IgD-negative memory B cell (primary cell): ENCODE measurements at regions not wholly inside any gene's neighbourhood (a gene's known extent, or its start where the extent isn't known, plus 50 kb on each side); places are given as distances from the start of the nearest gene placed in this dataset.
A peak's percentile ranks its signal among the peaks of the same experiment; 100 is the strongest.

ENCODE experiments used
- H3K27ac Mint-ChIP-seq, 3 donors: one replicate each; pipeline ENCODE4 v1.8.0; 2020 to 2022; ENCODE audit warnings: mild to moderate bottlenecking in 3 of 3, mixed read lengths in 3 of 3, moderate library complexity in 1 of 3
- H3K27me3 Mint-ChIP-seq: one replicate; pipeline ENCODE4 v1.8.0; 2021; ENCODE audit warnings: mixed read lengths
- H3K36me3 Mint-ChIP-seq: one replicate; pipeline ENCODE4 v1.8.0; 2020; ENCODE audit warnings: mild to moderate bottlenecking, mixed read lengths
- H3K4me1 Mint-ChIP-seq, 3 donors: one replicate each; pipeline ENCODE4 v1.8.0; 2020 to 2022; ENCODE audit warnings: mixed read lengths in 3 of 3, mild to moderate bottlenecking in 1 of 3
- H3K4me3 Mint-ChIP-seq, 4 donors: one replicate each; pipeline ENCODE4 v1.8.0; 2020 to 2022; ENCODE audit warnings: mild to moderate bottlenecking in 4 of 4, mixed read lengths in 4 of 4, moderate library complexity in 3 of 4
- H3K9me3 Mint-ChIP-seq, 3 donors: one replicate each; pipeline ENCODE4 v1.8.0; 2020 to 2021; ENCODE audit warnings: mixed read lengths in 3 of 3, mild to moderate bottlenecking in 1 of 3

DNA sequence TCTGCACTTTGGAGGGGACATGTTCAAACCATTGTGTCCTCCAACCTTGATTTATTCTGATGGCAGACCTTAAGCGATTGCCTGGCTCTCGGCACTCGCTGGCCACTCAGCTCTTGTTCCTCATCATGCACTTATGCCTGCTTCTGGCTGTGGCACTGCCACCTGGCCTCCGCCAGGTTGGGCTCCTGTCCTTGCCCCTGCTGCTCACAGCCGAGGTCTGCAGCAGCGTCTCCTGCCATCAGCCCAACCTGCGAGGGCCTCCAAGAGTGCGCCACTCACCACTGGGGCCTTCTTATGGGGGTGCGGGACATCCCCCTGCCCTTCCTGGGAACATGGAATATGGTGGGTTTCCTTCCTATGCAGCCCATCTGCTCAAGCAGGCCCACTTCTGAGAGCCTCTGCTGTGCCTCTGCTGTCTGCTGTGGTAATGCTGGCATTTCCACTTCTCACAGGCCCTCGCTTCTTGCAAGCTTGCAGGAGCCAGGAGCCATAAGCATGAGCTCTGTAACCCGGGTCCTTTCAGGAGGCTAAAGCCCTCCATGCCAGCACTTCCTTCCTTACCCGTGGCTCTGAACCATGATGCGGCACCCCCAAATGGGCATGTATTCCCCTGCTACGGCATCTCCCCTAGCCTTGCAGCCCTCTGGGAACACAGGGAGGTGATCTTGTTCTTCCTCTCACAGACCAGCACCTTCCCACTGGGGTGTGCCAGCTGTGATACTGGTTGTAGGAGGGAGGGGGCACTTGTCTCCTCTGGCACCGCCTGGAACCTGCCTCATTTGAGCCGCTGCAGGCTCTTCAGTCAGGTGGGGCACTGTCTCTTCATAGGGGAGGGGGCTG is 58.6 kb upstream of the HS6ST1 start:
- Mint-ChIP-seq H3K4me1 (peaks cover 0 to 2% (median 0%) of the 10 kb centered on the region in 3 donors), H3K9me3 (no peaks in the 10 kb centered on the region), H3K27ac (no peak overlapping the region), H3K4me3 (no peak overlapping the region), H3K36me3 (no peaks in the 10 kb centered on the region), H3K27me3 (peaks cover 2% of the 10 kb centered on the region)

DNA sequence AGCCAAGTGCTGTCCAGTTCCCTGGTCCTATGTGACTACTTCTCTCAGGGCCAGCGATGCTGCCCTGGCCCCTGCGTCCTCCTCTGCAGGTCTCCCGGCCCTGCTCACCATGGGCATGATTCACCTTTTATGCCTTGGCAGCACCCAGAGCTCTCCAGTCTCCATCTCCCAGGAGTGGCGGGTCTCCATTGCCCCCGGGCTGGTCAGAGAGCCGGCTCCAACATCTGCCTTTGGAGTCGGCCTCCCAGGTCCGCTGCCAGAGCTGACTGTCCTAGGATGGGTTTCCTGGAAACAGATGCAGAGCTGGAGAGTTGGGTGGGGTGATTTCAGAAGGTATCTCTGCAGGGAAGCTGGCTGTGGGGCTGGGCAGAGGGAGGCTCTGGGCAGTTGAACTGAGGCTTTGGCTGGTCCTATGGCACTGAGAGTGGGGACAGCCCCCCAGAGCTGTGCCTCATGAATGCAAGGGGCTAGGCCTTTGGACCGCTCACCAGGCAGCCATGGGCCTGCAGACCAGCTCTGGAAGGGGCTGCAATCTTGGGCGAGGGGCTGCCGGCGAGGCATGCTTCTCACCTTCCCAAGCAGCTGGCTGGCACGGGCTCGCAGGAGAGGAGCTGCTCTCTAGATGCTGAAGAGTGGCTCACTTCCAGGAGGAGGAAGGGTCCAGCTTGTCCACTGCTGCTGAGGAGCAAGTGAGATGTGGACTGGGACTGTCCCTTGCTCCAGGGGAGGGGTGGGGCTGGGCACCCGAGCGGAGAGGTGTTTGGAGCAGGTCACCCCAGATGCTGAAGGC is 59.8 kb upstream of the HS6ST1 start:
- H3K9me3 Mint-ChIP-seq: no peaks in the 10 kb centered on the region
- H3K36me3 Mint-ChIP-seq: no peaks in the 10 kb centered on the region
- H3K4me3 Mint-ChIP-seq: peak overlapping the region in 1 of 4 donors; percentile 60
- H3K27ac Mint-ChIP-seq: no peak overlapping the region
- no peaks in the 10 kb centered on the region for H3K27me3 Mint-ChIP-seq
- no peaks in the 10 kb centered on the region for H3K4me1 Mint-ChIP-seq

DNA sequence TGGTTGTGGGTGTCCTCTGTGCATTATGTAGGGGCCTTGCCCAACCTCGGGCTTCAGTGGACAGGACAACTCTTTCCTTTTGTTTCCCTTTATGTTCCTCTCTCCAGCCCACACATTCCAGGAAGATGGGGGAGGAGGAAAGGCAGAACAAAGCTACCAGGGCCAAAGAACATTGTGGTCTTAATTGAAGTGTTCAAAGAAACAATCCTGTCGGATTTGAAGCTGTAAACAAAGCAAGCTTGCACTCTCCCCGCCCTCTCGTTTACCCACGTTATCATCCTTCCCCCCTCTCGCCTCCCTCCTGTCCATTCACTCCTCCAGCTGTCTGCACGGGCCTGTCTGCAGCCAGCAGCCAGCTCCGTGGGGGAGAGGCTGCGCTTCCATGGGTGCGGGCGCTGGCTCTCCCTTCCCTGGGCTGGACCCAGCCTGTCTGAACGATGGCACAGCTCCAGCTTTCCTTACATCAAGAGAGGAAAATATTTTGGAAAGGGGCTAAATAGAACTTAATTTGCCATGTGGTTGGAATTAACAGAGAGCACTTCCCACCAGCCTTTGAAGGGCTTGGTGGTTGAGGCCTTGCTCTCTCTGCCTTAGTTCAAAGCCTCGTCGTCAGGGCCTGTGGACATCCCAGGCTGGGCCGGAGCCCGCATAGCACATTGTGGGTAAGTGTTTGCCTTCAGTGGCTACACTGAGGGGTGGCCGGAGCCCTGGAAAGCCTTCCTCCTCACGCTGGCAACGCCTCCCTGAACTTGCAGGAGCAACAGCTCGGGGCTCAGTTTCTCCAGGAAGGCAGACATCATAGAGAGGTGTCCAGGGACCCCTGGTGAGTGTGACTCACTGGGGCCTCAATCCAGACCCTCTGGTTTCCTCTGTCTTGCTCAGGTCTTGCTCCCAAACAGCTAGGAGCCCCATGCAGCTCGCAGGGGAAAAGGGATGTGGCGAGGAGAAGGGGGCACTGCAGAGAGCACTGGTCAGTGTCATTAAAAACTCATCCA is 60.6 kb upstream of the HS6ST1 start:
- Mint-ChIP-seq H3K4me3 (no peak overlapping the region), H3K9me3 (no peaks in the 10 kb centered on the region), H3K27me3 (no peaks in the 10 kb centered on the region), H3K36me3 (no peaks in the 10 kb centered on the region), H3K27ac (no peak overlapping the region), H3K4me1 (no peaks in the 10 kb centered on the region)

DNA sequence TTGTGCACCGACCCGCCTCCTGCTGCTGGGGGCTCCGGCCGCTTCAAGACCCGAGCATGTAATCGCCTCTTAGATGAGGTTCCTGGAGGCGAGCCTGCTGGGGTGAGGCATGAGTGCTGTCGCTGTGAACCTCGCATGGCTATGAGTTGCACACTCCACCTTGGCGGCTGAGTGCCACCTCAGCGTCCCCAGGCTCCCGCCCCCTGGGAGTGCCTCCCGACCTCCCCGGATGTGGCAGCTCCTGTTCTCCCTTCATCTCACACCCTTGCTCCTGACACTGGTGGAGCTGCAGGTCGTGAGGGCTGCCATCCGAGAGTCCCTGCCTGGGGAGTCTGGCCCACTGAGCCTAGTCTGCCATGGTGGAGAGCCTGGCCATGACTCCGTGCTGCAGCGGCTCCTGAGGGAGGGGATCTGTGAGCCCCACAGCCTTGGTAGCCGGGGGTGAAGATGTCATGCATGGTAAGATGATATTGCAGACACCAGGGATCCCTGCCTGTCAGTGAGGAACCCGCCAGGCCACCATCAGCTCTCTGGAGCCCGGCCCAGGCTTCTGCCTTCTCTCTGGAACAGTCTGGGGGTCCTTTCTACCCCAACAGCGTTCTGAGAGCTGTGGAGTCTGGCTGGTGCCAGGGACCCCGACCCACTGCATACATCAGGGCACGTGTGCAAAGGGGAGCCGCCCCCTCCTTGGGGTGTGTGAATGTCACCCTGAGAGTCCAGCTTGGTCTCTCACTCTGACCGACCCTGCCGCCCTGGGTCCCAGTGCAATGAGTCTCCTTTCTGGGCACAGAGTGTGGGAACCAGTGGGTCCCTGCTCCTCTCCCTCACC is 61.6 kb upstream of the HS6ST1 start:
- H3K4me1 Mint-ChIP-seq: no peaks in the 10 kb centered on the region
- H3K9me3 Mint-ChIP-seq: no peaks in the 10 kb centered on the region
- no peak overlapping the region for H3K4me3 Mint-ChIP-seq
- H3K36me3 Mint-ChIP-seq: no peaks in the 10 kb centered on the region
- no peaks in the 10 kb centered on the region for H3K27me3 Mint-ChIP-seq
- no peak overlapping the region for H3K27ac Mint-ChIP-seq

DNA sequence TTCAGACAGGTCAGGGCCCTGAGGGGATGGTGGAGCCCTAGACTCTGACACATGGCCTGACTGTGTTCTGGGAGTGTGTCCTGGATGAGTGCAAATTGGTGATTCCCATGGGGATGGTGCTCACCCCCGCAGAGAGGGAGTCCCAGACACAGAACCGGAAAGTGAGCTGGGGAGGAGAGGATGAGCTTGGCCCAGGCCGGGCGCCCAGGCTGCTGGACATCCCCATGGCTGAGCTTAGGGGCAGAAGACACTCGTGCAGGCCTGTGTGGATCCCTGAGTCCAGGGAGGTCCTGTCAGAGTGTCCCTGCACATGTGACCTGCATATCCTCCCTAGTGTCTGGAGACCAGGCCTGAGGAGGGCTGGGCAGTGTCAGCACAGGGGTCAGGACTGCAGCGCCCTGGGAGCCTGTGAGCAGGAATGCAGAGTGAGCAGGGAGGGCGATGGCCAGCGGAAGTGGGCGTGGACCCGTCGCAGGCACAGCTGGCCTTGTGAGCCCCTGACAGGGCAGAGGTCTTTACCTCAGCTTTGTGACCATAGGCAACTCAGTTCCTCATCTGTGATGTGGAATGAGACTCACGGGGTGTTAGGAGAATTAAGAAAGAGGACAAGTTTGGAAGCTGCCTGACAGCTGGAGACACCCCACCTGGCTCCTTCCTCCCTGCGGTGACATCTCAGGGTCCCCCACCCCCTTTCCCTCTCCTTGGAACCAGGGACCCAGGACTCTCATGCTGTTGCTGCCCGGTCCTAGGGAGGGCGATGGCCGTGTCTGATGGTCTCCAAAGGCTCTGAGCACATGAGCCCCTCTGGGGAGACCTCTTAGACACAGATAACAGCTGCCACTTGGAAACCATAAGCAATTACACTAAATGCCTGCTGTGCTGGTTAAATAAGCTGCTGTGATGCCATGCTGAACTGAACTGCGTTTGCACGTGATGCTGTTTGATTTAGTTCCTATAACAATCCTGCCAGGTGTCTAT is 62.6 kb upstream of the HS6ST1 start:
- H3K9me3 Mint-ChIP-seq: no peaks in the 10 kb centered on the region
- H3K36me3 Mint-ChIP-seq: no peaks in the 10 kb centered on the region
- no peak overlapping the region for H3K27ac Mint-ChIP-seq
- H3K27me3 Mint-ChIP-seq: no peaks in the 10 kb centered on the region
- H3K4me1 Mint-ChIP-seq: no peaks in the 10 kb centered on the region
- H3K4me3 Mint-ChIP-seq: no peak overlapping the region

DNA sequence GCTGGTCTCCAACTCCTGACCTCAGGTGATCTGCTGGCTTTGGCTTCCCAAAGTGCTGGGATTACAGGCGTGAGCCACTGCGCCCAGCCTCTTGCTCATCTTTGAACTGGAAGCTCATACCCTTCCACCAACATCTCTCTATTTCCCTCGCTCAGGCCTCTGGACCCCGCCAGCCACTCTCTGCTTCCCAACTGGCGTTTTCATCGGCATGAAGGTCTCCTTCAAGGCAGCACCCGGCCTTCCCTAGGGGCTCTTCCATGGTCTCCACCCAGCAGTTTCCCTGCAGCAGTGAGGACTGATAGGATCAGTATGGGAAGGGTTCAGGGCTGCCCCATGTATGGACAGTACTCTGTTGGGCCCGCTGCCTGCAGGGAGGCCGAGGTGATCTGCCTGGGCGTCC is 65.8 kb upstream of the HS6ST1 start:
- H3K36me3 Mint-ChIP-seq: peaks cover 1% of the 10 kb centered on the region
- no peaks in the 10 kb centered on the region for H3K4me1 Mint-ChIP-seq
- no peaks in the 10 kb centered on the region for H3K27me3 Mint-ChIP-seq
- H3K9me3 Mint-ChIP-seq: no peaks in the 10 kb centered on the region
- no peak overlapping the region for H3K27ac Mint-ChIP-seq
- no peak overlapping the region for H3K4me3 Mint-ChIP-seq

DNA sequence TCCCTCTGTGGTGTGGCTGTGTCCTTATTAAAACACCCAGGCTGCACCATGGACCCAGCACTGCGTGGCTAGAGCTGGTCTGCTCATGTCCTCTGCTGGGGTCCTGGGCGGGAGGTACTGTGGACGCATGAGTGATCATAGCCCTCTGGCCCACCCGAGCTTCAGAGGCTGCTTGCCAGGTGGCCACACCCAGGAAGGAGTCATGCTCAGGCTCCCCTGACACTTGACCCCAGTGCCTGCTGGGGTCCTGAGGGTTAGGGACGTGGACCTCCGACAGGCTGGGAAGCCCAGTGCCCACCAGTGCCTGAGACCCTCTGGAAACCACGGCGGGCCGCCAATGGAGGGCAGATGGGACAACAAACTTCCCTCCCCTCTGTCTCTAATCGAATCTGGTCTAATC is 66.3 kb upstream of the HS6ST1 start:
- H3K27me3 Mint-ChIP-seq: no peaks in the 10 kb centered on the region
- no peak overlapping the region for H3K4me3 Mint-ChIP-seq
- no peaks in the 10 kb centered on the region for H3K4me1 Mint-ChIP-seq
- H3K9me3 Mint-ChIP-seq: no peaks in the 10 kb centered on the region
- H3K27ac Mint-ChIP-seq: no peak overlapping the region
- H3K36me3 Mint-ChIP-seq: peaks cover 1% of the 10 kb centered on the region

DNA sequence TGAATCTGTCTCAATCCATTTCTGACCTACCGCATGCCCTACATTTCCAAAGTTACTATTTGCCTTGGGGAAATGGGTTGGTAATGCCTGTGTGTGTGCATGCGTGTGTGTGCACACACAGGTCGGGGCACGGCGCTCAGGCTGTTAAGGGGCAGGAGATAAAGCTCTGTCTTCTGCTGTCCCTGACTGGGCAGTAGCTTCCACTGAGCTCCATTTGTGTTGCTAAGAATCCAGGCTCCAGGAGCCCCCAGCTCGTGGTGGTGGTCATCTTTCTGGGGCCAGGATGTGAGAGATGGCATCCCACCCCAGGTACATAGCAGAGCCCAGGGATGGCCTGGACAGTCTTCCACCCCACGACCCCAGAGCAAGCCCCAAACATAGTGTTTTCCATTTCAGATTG is 66.7 kb upstream of the HS6ST1 start:
- H3K9me3 Mint-ChIP-seq: no peaks in the 10 kb centered on the region
- H3K36me3 Mint-ChIP-seq: peaks cover 1% of the 10 kb centered on the region
- H3K27me3 Mint-ChIP-seq: no peaks in the 10 kb centered on the region
- no peak overlapping the region for H3K4me3 Mint-ChIP-seq
- H3K27ac Mint-ChIP-seq: peak overlapping the region in 1 of 3 donors; percentile 53
- H3K4me1 Mint-ChIP-seq: no peaks in the 10 kb centered on the region

DNA sequence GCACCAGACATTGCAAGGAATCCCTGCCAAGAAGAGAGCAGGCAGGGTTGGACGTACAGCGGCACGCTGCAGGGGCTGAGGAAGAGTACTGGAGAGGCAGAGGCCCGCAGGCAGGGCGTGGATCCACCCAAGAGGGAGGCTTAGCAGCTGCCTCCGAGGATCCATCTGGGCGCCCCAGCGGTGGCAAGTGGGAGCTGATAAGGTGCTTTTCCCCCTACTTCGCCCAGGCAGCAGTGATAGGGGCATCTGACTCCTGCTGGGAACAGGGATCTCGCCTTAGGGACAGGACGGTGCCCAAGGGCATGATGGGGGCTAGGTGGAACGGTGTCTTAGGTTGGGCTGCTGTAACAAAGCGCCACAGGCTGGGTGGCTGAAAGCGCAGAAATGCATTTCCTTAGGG is 67.4 kb upstream of the HS6ST1 start:
- peaks cover 1% of the 10 kb centered on the region for H3K36me3 Mint-ChIP-seq
- no peaks in the 10 kb centered on the region for H3K9me3 Mint-ChIP-seq
- no peak overlapping the region for H3K4me3 Mint-ChIP-seq
- H3K27ac Mint-ChIP-seq: peak overlapping the region in 1 of 3 donors; percentile 74
- H3K27me3 Mint-ChIP-seq: no peaks in the 10 kb centered on the region
- no peaks in the 10 kb centered on the region for H3K4me1 Mint-ChIP-seq

DNA sequence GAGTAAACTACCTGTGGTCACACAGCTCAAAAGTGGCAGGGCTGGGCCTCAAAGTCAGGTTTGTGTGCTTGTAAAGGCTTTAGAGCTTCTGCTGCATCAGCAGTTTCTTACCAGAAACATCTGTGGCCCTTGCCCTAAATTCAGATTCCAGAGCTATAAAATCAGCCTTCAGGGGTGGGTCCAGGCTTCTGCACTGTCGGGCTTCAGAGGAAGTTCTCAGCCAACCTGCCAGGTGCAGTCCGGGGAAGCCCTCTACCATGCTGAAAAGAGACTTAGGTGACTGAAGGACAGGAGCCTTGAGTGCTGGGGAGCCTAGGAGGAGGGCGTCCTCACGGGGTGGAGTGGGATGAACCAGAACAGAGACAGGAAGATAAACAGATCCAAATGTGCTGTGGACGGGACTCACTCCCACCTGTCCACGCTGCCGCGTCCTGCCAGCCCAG is 69.9 kb upstream of the HS6ST1 start:
- Mint-ChIP-seq H3K4me1 (no peaks in the 10 kb centered on the region), H3K4me3 (no peak overlapping the region), H3K9me3 (no peaks in the 10 kb centered on the region), H3K36me3 (peaks cover 1% of the 10 kb centered on the region), H3K27me3 (no peaks in the 10 kb centered on the region), H3K27ac (no peak overlapping the region)

DNA sequence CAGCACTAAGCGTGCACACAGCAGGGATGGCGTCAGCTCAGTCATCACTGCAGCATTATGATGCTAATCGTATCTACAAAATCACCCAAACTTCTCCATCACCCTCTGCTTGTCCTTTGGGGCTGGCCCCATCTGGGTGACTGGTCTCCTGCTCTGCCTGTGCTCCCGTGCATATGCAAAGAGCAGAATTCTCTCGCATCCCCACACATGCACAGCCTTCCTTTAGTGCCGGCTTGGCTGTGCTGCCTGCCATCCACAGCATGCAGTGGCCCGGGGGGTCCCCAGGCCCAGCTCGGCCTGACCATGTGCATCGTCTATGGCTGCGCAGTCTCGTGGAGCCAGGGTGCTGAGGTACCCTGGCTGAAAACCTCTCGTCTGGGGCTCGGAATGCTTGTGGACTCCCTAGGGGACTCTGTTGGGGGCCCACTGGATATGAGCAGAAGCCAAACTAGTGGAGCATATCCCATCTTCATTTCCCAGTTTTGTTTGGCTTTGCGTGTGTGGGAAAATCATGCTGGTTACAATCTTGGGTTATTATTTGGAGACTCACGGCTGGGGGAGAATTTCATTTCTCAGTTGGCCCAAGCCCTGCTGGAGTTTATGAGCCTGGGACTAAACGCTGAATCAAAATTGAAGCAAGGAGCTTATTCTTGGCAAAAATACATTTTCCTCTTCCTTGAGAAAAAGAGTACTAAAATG is 70.9 kb upstream of the HS6ST1 start:
- Mint-ChIP-seq H3K36me3 (peaks cover 1% of the 10 kb centered on the region), H3K9me3 (no peaks in the 10 kb centered on the region), H3K27ac (no peak overlapping the region), H3K4me1 (no peaks in the 10 kb centered on the region), H3K27me3 (no peaks in the 10 kb centered on the region), H3K4me3 (no peak overlapping the region)

DNA sequence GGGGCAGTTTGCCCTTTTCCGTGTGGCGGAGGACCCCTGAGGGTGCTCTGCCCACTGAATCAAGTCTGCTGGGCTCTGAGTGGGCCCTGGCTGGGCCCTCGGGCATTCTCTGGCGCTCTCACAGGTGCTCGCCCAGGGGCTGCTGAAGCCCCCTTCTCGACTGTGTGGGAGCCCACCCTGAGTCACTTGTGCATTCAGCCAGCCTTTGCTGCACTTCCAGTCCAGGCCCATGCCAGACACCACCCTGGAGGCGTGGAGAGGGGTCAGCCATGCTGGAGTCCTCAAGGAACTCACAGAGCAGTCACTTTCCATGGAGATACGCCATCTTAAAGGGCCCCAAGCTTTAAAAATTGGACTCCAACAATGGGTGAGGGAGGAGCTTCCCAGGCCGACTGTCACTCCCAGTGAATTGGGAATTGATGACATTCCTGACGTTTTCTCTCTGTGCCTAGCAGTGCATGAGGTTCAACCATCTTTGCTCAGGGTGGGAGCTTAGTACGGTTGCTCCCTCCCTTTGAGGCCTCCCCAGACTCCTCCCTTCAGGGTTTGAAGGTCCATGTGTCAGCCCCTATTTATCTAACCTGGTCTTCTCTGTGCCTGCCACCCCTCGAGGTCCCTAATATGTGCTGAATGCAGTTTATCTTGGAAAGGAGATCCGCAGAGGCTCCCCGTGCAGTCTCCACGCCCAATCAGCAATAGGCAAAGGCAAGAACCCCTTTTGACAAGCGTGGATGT is 71.8 kb upstream of the HS6ST1 start:
- H3K27ac Mint-ChIP-seq: no peak overlapping the region
- no peaks in the 10 kb centered on the region for H3K27me3 Mint-ChIP-seq
- H3K4me1 Mint-ChIP-seq: no peaks in the 10 kb centered on the region
- no peak overlapping the region for H3K4me3 Mint-ChIP-seq
- no peaks in the 10 kb centered on the region for H3K9me3 Mint-ChIP-seq
- peaks cover 1% of the 10 kb centered on the region for H3K36me3 Mint-ChIP-seq
